Liver (tissue), 8 donors: ENCODE measurements at regions not wholly inside any gene's neighbourhood (a gene's known extent, or its start where the extent isn't known, plus 50 kb on each side); places are given as distances from the start of the nearest gene placed in this dataset.

ENCODE experiments used
- DNase-seq: peaks from one replicate; pipeline ENCODE4 v3.0.0-alpha.2; 2017; ENCODE audit warnings: low spot score
- H3K27ac ChIP-seq, 2 donors: one replicate each; pipeline ENCODE4 v1.7.0; 2013; ENCODE audit warnings: inconsistent platforms in 2 of 2, low read length in 2 of 2, control low read depth in 1 of 2, low read depth in 1 of 2, mild to moderate bottlenecking in 1 of 2
- H3K27me3 ChIP-seq, 4 donors: one replicate each; pipeline versions ENCODE4 v1.6.1 to v1.7.0; 2013; ENCODE audit warnings: low read length in 3 of 4, inconsistent platforms in 1 of 4, mild to moderate bottlenecking in 1 of 4, moderate library complexity in 1 of 4; ENCODE audit not compliant: control insufficient read depth in 4 of 4, insufficient read depth in 4 of 4
- H3K36me3 ChIP-seq, 4 donors: one replicate each; pipeline versions ENCODE4 v1.6.1 to v1.7.0; 2013; ENCODE audit warnings: low read length in 3 of 4, mild to moderate bottlenecking in 3 of 4, low read depth in 1 of 4, moderate library complexity in 1 of 4; ENCODE audit not compliant: control insufficient read depth in 4 of 4, insufficient read depth in 3 of 4
- H3K4me1 ChIP-seq, 4 donors: one replicate each; pipeline versions ENCODE4 v1.6.1 to v1.7.0; 2013; ENCODE audit warnings: low read length in 3 of 4, mild to moderate bottlenecking in 3 of 4, moderate library complexity in 1 of 4; ENCODE audit not compliant: control insufficient read depth in 4 of 4, insufficient read depth in 4 of 4
- H3K4me3 ChIP-seq, 3 donors: one replicate each; pipeline versions ENCODE4 v1.6.1 to v1.7.0; 2013; ENCODE audit warnings: low read length in 3 of 3, control low read depth in 1 of 3, low read depth in 1 of 3, mild to moderate bottlenecking in 1 of 3
- H3K9ac ChIP-seq, 2 donors: one replicate each; pipeline ENCODE4 v1.7.0; 2013; ENCODE audit warnings: low read length in 2 of 2, mild to moderate bottlenecking in 2 of 2, moderate library complexity in 2 of 2, control low read depth in 1 of 2, low read depth in 1 of 2
- H3K9me3 ChIP-seq, 4 donors: one replicate each; pipeline versions ENCODE4 v1.6.1 to v1.7.0; 2013; ENCODE audit warnings: low read length in 3 of 4; ENCODE audit not compliant: control insufficient read depth in 4 of 4
- EGR1 ChIP-seq, 2 donors: IDR thresholded peaks; 2 replicates each; pipeline ENCODE4 v1.6.1; 2016 to 2018; ENCODE audit warnings: antibody characterized with exemption in 2 of 2, low read depth in 2 of 2
- FOXA1 ChIP-seq: IDR thresholded peaks from 2 replicates; pipeline ENCODE4 v1.6.1; 2016; ENCODE audit warnings: antibody characterized with exemption
- FOXA2 ChIP-seq: IDR thresholded peaks from 2 replicates; pipeline ENCODE4 v1.6.1; 2016; ENCODE audit warnings: antibody characterized with exemption
- GABPA ChIP-seq, 2 donors: IDR thresholded peaks in 1 of 2; conservative IDR thresholded peaks in 1 of 2; 2 replicates each; pipeline ENCODE4 v1.6.1; 2016; ENCODE audit warnings: antibody characterized with exemption in 2 of 2, mild to moderate bottlenecking in 1 of 2, moderate library complexity in 1 of 2
- HNF4A ChIP-seq, 2 donors: conservative IDR thresholded peaks; 2 replicates each; pipeline ENCODE4 v1.6.1; 2016; ENCODE audit warnings: antibody characterized with exemption in 2 of 2, mild to moderate bottlenecking in 2 of 2
- HNF4G ChIP-seq: IDR thresholded peaks from 2 replicates; pipeline ENCODE4 v1.6.1; 2016; ENCODE audit warnings: antibody characterized with exemption
- JUND ChIP-seq, 2 donors: IDR thresholded peaks; 2 replicates each; pipeline ENCODE4 v1.6.1; 2016; ENCODE audit warnings: antibody characterized with exemption in 2 of 2
- NR2F2 ChIP-seq: IDR thresholded peaks from 2 replicates; pipeline ENCODE4 v1.6.1; 2016; ENCODE audit warnings: antibody characterized with exemption
- RAD21 ChIP-seq, 2 donors: IDR thresholded peaks; 2 replicates each; pipeline ENCODE4 v1.6.1; 2016; ENCODE audit warnings: antibody characterized with exemption in 2 of 2, mild to moderate bottlenecking in 2 of 2
- RXRA ChIP-seq, 2 donors: IDR thresholded peaks; 2 replicates each; pipeline ENCODE4 v1.6.1; 2017 to 2018; ENCODE audit warnings: antibody characterized with exemption in 2 of 2, mild to moderate bottlenecking in 1 of 2
- SP1 ChIP-seq: IDR thresholded peaks from 2 replicates; pipeline ENCODE4 v1.6.1; 2018; ENCODE audit warnings: antibody characterized with exemption, mild to moderate bottlenecking
- TAF1 ChIP-seq: conservative IDR thresholded peaks from 2 replicates; pipeline ENCODE4 v1.6.1; 2016; ENCODE audit warnings: antibody characterized with exemption, mild to moderate bottlenecking
- YY1 ChIP-seq: IDR thresholded peaks from 2 replicates; pipeline ENCODE4 v1.6.1; 2016; ENCODE audit warnings: antibody characterized with exemption, mild to moderate bottlenecking
- WGBS: extraction: QIAGEN DNeasy Blood & Tissue Kit; methylation state at CpG from one replicate; pipeline ENCODE4 v1.1.7; 2013; 5-methylcytosine and 5-hydroxymethylcytosine counted together
- TF ChIP-seq, protein P1 (sequence below): fragments of 150-350 bp; IDR thresholded peaks from 2 replicates; pipeline ENCODE4 v1.5.1; 2017; ENCODE audit warnings: improper control_type of control experiment, low read depth, low read length; ENCODE audit not compliant: missing input control
- TF ChIP-seq, protein P2 (sequence below): IDR thresholded peaks from 2 replicates; pipeline ENCODE4 v1.6.1; 2016; ENCODE audit warnings: antibody characterized with exemption, mild to moderate bottlenecking
- TF ChIP-seq, protein P3 (sequence below): IDR thresholded peaks from 2 replicates; pipeline ENCODE4 v1.6.1; 2016; ENCODE audit warnings: antibody characterized with exemption
- TF ChIP-seq, protein P4 (sequence below): IDR thresholded peaks from 2 replicates; pipeline ENCODE4 v1.6.1; 2016; ENCODE audit warnings: antibody characterized with exemption
- TF ChIP-seq, protein P5 (sequence below): IDR thresholded peaks from 2 replicates; pipeline ENCODE4 v1.6.1; 2016; ENCODE audit warnings: antibody characterized with exemption
- donor health status: healthy.
- donor health status: healthy.
- donor health status: healthy.
- donor health status: healthy.
- donor health status: healthy.

DNA sequence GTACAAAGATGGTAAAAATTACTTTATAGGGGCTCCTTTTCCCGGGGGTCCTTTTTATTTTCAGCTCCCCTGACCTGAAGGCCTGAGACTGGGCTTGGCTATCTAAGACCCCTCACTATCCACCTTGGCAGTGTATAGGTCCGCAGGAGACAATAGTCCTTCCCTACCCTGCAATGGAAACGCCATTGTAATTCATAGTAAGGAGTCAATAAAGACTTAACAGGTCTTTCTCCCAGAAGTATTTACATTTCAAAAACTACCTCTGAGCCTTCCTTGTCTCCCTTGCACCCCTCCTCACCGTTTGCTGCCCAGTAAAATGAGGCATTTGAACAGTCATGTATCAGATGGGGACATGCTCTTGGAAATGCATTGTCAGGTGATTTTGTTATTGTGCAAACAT, 401.2 kb upstream of the CNKSR2 start:
- Histone ChIP-seq H3K36me3 (no peaks in the 10 kb centered on the region), H3K9ac (no peak overlapping the region), H3K4me1 (no peaks in the 10 kb centered on the region), H3K27ac (no peak overlapping the region), H3K9me3 (no peaks in the 10 kb centered on the region), H3K27me3 (peaks cover 0 to 2% (median 0%) of the 10 kb centered on the region in 4 donors), H3K4me3 (no peak overlapping the region)
- 68% methylated on average over 4 of the region's 4 CpGs for WGBS
- no peak for TF ChIP-seq EGR1 (IDR thresholded peaks at IDR 0.05; ENCODE audit: low read depth in 2 of 2)
- no peak for TF ChIP-seq JUND (IDR thresholded peaks at IDR 0.05)
- no peak for TF ChIP-seq RAD21 (IDR thresholded peaks at IDR 0.05)
- no peak for TF ChIP-seq GABPA (IDR thresholded peaks at IDR 0.05 in 1 of 2, conservative IDR thresholded peaks at IDR 0.05 in 1 of 2)
- TF ChIP-seq, protein P1, sequence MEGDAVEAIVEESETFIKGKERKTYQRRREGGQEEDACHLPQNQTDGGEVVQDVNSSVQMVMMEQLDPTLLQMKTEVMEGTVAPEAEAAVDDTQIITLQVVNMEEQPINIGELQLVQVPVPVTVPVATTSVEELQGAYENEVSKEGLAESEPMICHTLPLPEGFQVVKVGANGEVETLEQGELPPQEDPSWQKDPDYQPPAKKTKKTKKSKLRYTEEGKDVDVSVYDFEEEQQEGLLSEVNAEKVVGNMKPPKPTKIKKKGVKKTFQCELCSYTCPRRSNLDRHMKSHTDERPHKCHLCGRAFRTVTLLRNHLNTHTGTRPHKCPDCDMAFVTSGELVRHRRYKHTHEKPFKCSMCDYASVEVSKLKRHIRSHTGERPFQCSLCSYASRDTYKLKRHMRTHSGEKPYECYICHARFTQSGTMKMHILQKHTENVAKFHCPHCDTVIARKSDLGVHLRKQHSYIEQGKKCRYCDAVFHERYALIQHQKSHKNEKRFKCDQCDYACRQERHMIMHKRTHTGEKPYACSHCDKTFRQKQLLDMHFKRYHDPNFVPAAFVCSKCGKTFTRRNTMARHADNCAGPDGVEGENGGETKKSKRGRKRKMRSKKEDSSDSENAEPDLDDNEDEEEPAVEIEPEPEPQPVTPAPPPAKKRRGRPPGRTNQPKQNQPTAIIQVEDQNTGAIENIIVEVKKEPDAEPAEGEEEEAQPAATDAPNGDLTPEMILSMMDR = no peak
- TF ChIP-seq YY1 = no peak
- TF ChIP-seq, protein P2, sequence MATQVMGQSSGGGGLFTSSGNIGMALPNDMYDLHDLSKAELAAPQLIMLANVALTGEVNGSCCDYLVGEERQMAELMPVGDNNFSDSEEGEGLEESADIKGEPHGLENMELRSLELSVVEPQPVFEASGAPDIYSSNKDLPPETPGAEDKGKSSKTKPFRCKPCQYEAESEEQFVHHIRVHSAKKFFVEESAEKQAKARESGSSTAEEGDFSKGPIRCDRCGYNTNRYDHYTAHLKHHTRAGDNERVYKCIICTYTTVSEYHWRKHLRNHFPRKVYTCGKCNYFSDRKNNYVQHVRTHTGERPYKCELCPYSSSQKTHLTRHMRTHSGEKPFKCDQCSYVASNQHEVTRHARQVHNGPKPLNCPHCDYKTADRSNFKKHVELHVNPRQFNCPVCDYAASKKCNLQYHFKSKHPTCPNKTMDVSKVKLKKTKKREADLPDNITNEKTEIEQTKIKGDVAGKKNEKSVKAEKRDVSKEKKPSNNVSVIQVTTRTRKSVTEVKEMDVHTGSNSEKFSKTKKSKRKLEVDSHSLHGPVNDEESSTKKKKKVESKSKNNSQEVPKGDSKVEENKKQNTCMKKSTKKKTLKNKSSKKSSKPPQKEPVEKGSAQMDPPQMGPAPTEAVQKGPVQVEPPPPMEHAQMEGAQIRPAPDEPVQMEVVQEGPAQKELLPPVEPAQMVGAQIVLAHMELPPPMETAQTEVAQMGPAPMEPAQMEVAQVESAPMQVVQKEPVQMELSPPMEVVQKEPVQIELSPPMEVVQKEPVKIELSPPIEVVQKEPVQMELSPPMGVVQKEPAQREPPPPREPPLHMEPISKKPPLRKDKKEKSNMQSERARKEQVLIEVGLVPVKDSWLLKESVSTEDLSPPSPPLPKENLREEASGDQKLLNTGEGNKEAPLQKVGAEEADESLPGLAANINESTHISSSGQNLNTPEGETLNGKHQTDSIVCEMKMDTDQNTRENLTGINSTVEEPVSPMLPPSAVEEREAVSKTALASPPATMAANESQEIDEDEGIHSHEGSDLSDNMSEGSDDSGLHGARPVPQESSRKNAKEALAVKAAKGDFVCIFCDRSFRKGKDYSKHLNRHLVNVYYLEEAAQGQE = no peak
- no peak for TF ChIP-seq FOXA2
- TF ChIP-seq, protein P3, sequence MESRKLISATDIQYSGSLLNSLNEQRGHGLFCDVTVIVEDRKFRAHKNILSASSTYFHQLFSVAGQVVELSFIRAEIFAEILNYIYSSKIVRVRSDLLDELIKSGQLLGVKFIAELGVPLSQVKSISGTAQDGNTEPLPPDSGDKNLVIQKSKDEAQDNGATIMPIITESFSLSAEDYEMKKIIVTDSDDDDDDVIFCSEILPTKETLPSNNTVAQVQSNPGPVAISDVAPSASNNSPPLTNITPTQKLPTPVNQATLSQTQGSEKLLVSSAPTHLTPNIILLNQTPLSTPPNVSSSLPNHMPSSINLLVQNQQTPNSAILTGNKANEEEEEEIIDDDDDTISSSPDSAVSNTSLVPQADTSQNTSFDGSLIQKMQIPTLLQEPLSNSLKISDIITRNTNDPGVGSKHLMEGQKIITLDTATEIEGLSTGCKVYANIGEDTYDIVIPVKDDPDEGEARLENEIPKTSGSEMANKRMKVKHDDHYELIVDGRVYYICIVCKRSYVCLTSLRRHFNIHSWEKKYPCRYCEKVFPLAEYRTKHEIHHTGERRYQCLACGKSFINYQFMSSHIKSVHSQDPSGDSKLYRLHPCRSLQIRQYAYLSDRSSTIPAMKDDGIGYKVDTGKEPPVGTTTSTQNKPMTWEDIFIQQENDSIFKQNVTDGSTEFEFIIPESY = no peak
- TF ChIP-seq RXRA (IDR thresholded peaks at IDR 0.05) = no peak
- TF ChIP-seq, protein P4, sequence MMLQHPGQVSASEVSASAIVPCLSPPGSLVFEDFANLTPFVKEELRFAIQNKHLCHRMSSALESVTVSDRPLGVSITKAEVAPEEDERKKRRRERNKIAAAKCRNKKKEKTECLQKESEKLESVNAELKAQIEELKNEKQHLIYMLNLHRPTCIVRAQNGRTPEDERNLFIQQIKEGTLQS = no peak
- TF ChIP-seq SP1 = no peak
- no peak for TF ChIP-seq HNF4G
- no peak for TF ChIP-seq NR2F2
- TF ChIP-seq HNF4A (conservative IDR thresholded peaks at IDR 0.05) = no peak
- TF ChIP-seq, protein P5, sequence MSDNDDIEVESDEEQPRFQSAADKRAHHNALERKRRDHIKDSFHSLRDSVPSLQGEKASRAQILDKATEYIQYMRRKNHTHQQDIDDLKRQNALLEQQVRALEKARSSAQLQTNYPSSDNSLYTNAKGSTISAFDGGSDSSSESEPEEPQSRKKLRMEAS = no peak
- TF ChIP-seq TAF1 = no peak
- TF ChIP-seq FOXA1 = no peak
- no peak for DNase-seq
